ENCODE measurements at regions not wholly inside any gene's neighbourhood (a gene's known extent, or its start where the extent isn't known, plus 50 kb on each side); places are given as distances from the start of the nearest gene placed in this dataset.

DNA sequence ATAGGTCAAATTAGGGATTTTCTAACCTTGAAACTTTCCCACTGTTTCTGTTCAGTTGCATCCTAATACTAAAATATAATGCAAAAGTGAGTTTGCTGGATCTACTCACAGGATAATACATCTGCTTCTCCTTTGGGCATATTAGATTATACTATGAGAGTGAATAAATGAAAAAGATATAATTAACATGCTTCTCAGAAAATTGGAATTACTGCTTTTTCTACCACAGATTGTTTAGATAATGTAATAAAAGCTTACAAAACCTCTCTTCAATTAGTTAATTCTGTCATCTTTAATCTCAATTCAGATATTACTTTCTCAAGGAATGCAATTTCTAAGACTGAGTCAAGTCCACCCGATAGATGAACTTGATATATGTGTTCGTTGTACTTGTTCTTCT lies 1077.2 kb upstream of the CDH2 start:
- Histone ChIP-seq H3K27me3 (ENCODE audit: control insufficient read depth, insufficient read depth, low read length) (no peaks in the 10 kb centered on the region), H3K4me3 (ENCODE audit: low read length) (no peak overlapping the region), H3K9me3 (replicated peaks; ENCODE audit: control insufficient read depth, low read depth, low read length) (no peaks in the 10 kb centered on the region), H3K27ac (ENCODE audit: low read length) (no peak overlapping the region), H3K4me1 (ENCODE audit: control insufficient read depth, insufficient read depth, low read length) (no peaks in the 10 kb centered on the region), H3K36me3 (ENCODE audit: control insufficient read depth, insufficient read depth, low read length) (no peaks in the 10 kb centered on the region)
- no peak for DNase-seq
- no CpG with 5 or more reads among the region's 2 CpGs for WGBS (ENCODE audit: insufficient coverage)

DNA sequence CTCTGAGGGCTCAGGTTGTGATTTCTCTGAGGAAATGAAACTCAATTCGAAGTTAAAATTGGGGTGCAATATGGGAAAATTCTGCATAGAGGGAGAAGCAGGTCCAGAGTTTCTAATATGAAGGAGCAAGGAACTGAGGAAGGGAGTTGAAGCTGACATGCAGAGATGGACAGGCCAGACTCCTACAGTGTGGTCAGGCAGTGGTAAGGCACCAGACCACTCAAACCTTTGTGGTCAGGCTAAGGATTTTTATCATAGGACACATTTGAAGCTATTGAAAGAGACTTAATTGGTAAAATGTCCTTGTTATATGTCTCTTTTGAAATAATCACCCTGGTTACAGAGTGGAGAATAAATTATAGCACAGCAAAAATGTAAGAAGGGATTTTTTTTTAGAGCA lies 1074.8 kb upstream of the CDH2 start:
- Histone ChIP-seq H3K4me3 (ENCODE audit: low read length) (no peak overlapping the region), H3K9me3 (replicated peaks; ENCODE audit: control insufficient read depth, low read depth, low read length) (no peaks in the 10 kb centered on the region), H3K27me3 (ENCODE audit: control insufficient read depth, insufficient read depth, low read length) (no peaks in the 10 kb centered on the region), H3K4me1 (ENCODE audit: control insufficient read depth, insufficient read depth, low read length) (no peaks in the 10 kb centered on the region), H3K27ac (ENCODE audit: low read length) (no peak overlapping the region), H3K36me3 (ENCODE audit: control insufficient read depth, insufficient read depth, low read length) (no peaks in the 10 kb centered on the region)
- no peak for DNase-seq
- WGBS (ENCODE audit: insufficient coverage), result 60% methylated on average over 1 of the region's 1 CpG

DNA sequence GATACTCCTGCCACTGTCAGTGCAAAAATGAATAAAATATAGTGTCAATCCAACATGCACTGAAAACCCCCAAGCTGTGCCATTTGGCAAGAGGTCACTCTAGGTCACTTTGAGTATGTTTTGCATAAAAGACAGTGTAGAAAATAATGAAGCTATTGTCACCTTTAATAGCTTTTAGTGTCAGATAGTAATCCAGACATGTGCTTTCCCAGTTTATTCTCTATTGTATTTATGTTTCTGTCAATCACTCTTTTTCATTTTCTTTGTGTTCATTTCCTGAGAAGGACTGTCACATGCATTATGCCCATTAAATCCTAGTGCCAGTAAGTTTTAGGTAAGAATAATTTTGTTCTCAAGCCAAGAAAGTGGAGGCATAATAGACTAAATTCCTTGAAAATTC lies 1073.9 kb upstream of the CDH2 start:
- Histone ChIP-seq H3K27me3 (ENCODE audit: control insufficient read depth, insufficient read depth, low read length) (no peaks in the 10 kb centered on the region), H3K9me3 (replicated peaks; ENCODE audit: control insufficient read depth, low read depth, low read length) (no peaks in the 10 kb centered on the region), H3K4me3 (ENCODE audit: low read length) (no peak overlapping the region), H3K4me1 (ENCODE audit: control insufficient read depth, insufficient read depth, low read length) (no peaks in the 10 kb centered on the region), H3K36me3 (ENCODE audit: control insufficient read depth, insufficient read depth, low read length) (no peaks in the 10 kb centered on the region), H3K27ac (ENCODE audit: low read length) (no peak overlapping the region)
- no peak for DNase-seq

DNA sequence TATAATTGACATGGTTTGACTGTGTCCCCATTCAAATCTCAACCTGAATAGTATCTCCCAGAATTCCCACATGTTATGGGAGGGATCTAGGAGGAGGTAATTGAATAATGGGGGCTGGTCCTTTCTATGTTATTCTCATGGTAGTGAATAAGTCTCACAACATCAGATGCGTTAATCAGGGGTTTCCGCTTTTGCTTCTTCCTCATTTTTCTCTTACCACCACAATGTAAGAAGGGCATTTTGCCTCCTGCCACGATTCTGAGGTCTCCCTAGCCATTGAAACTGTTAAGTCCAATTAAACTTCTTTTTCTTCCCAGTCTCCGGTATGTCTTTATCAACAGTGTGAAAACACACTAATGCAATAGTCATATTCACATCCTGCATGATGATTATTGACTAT lies 1073.3 kb upstream of the CDH2 start:
- H3K4me3 ChIP-seq (ENCODE audit: low read length), result no peak overlapping the region
- no peaks in the 10 kb centered on the region for H3K4me1 ChIP-seq (ENCODE audit: control insufficient read depth, insufficient read depth, low read length)
- no peaks in the 10 kb centered on the region for H3K36me3 ChIP-seq (ENCODE audit: control insufficient read depth, insufficient read depth, low read length)
- H3K9me3 ChIP-seq (replicated peaks; ENCODE audit: control insufficient read depth, low read depth, low read length), result no peaks in the 10 kb centered on the region
- no peak overlapping the region for H3K27ac ChIP-seq (ENCODE audit: low read length)
- 60% methylated on average over 1 of the region's 4 CpGs for WGBS (ENCODE audit: insufficient coverage)
- no peak for DNase-seq
- no peaks in the 10 kb centered on the region for H3K27me3 ChIP-seq (ENCODE audit: control insufficient read depth, insufficient read depth, low read length)

DNA sequence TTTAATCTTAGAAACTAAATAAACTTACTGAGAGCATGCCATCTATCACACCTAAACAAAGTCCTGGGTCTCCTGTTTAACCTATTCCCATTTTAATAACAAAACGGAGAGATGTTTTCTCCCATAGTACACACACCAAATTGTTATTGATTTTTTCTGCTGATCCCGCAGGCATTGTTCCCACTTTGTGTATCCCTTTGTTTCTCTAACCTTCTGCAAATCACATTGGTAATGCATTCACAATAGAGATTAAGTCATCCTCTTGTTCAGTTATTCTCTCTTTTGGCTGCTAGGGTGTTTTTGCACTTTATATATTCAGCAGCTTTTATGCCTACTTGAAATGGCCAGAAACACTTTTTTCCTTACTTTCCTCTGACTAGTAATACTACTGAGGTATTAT lies 1071.9 kb upstream of the CDH2 start:
- 80% methylated on average over 1 of the region's 2 CpGs for WGBS (ENCODE audit: insufficient coverage)
- no peaks in the 10 kb centered on the region for H3K27me3 ChIP-seq (ENCODE audit: control insufficient read depth, insufficient read depth, low read length)
- H3K9me3 ChIP-seq (replicated peaks; ENCODE audit: control insufficient read depth, low read depth, low read length), result no peaks in the 10 kb centered on the region
- DNase-seq, result no peak
- H3K36me3 ChIP-seq (ENCODE audit: control insufficient read depth, insufficient read depth, low read length), result no peaks in the 10 kb centered on the region
- H3K4me1 ChIP-seq (ENCODE audit: control insufficient read depth, insufficient read depth, low read length), result no peaks in the 10 kb centered on the region
- no peak overlapping the region for H3K27ac ChIP-seq (ENCODE audit: low read length)
- no peak overlapping the region for H3K4me3 ChIP-seq (ENCODE audit: low read length)

DNA sequence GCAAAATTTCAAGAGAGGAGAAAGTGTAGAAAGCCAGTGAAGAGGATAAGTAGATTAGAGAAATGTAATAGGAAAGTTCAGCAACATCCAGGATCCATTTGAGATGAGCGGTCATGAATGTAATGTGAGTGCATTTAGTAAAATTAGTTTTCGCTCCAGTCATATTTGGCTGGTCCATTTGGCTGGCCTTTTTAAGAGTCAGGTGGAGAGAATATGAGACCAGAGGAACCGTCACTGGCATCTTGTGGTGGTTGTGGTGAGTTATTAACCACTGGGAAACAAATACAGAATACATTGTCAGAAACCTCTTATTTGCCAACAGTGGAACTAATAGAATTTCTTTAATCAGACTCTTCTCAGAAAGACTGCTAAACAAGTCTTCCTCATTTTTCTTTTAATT lies 1064.3 kb upstream of the CDH2 start:
- no peaks in the 10 kb centered on the region for H3K9me3 ChIP-seq (replicated peaks; ENCODE audit: control insufficient read depth, low read depth, low read length)
- DNase-seq, result no peak
- H3K27ac ChIP-seq (ENCODE audit: low read length), result no peak overlapping the region
- H3K36me3 ChIP-seq (ENCODE audit: control insufficient read depth, insufficient read depth, low read length), result no peaks in the 10 kb centered on the region
- H3K4me3 ChIP-seq (ENCODE audit: low read length), result no peak overlapping the region
- no peaks in the 10 kb centered on the region for H3K4me1 ChIP-seq (ENCODE audit: control insufficient read depth, insufficient read depth, low read length)
- WGBS (ENCODE audit: insufficient coverage), result no CpG with 5 or more reads among the region's 3 CpGs
- no peaks in the 10 kb centered on the region for H3K27me3 ChIP-seq (ENCODE audit: control insufficient read depth, insufficient read depth, low read length)

DNA sequence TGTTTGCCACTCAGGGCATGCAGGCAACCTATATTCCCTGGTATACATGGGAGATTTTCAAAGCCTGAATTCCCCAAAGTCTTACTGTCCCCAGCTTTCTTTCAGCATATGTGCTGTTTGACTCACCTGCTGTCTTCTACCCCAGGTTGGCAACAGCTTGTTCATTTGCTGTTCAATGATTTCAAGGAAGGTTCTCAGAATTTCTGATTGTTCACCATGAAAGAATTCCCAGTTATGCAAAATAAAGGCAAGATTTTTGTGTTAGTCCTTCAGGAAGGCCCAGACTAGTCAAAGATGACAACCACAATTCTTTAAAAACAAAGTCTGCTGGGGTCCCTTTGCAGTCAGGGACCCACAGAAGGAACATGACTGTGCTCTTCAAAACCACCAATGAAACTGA lies 1057.8 kb upstream of the CDH2 start:
- H3K27me3 ChIP-seq (ENCODE audit: control insufficient read depth, insufficient read depth, low read length), result no peaks in the 10 kb centered on the region
- no peak overlapping the region for H3K4me3 ChIP-seq (ENCODE audit: low read length)
- H3K9me3 ChIP-seq (replicated peaks; ENCODE audit: control insufficient read depth, low read depth, low read length), result no peaks in the 10 kb centered on the region
- H3K27ac ChIP-seq (ENCODE audit: low read length), result no peak overlapping the region
- H3K4me1 ChIP-seq (ENCODE audit: control insufficient read depth, insufficient read depth, low read length), result no peaks in the 10 kb centered on the region
- H3K36me3 ChIP-seq (ENCODE audit: control insufficient read depth, insufficient read depth, low read length), result no peaks in the 10 kb centered on the region
- DNase-seq, result no peak

DNA sequence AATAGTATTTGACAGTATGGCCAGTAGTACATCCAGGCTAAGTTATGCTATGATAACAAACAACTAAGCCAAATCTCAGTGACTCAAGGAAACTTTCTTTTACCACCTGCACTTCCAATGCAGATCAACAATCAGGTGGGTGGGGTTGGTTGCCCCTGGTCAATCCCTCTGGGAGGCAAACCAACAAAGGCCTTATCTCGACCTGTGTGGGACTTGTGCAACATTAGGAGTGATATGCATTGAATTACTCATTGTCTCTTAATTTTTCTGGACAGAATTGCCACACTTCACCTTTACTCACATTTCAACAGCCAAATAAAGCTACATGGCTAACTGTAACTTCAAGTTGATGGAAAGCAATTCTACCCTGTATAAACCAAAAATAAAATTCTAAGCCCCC lies 1049.3 kb upstream of the CDH2 start:
- Histone ChIP-seq H3K27ac (ENCODE audit: low read length) (no peak overlapping the region), H3K9me3 (replicated peaks; ENCODE audit: control insufficient read depth, low read depth, low read length) (no peaks in the 10 kb centered on the region), H3K36me3 (ENCODE audit: control insufficient read depth, insufficient read depth, low read length) (no peaks in the 10 kb centered on the region), H3K4me3 (ENCODE audit: low read length) (no peak overlapping the region), H3K27me3 (ENCODE audit: control insufficient read depth, insufficient read depth, low read length) (no peaks in the 10 kb centered on the region), H3K4me1 (ENCODE audit: control insufficient read depth, insufficient read depth, low read length) (no peaks in the 10 kb centered on the region)
- no CpG with 5 or more reads among the region's 1 CpG for WGBS (ENCODE audit: insufficient coverage)
- DNase-seq, result no peak

DNA sequence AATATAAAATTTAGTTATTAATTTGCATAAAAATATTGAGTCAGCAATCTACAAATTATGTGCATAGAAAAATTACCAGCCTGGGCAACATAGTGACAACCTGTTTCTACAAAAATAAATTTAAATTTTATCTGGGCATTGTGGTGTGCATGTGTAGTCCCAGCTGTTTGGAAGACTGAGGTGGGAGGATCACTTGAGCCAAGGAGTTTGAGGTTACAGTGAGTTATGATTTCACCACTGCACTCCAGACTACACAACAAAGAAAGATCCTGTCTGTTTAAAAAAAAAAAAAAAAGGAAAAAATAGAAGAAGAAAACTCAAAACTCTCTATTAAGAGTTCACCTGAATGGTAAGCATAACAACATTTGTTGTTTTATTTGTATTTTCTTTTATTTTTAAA lies 1048.4 kb upstream of the CDH2 start:
- Histone ChIP-seq H3K36me3 (ENCODE audit: control insufficient read depth, insufficient read depth, low read length) (no peaks in the 10 kb centered on the region), H3K27me3 (ENCODE audit: control insufficient read depth, insufficient read depth, low read length) (no peaks in the 10 kb centered on the region), H3K27ac (ENCODE audit: low read length) (no peak overlapping the region), H3K4me1 (ENCODE audit: control insufficient read depth, insufficient read depth, low read length) (no peaks in the 10 kb centered on the region), H3K9me3 (replicated peaks; ENCODE audit: control insufficient read depth, low read depth, low read length) (no peaks in the 10 kb centered on the region), H3K4me3 (ENCODE audit: low read length) (no peak overlapping the region)
- DNase-seq, result no peak

DNA sequence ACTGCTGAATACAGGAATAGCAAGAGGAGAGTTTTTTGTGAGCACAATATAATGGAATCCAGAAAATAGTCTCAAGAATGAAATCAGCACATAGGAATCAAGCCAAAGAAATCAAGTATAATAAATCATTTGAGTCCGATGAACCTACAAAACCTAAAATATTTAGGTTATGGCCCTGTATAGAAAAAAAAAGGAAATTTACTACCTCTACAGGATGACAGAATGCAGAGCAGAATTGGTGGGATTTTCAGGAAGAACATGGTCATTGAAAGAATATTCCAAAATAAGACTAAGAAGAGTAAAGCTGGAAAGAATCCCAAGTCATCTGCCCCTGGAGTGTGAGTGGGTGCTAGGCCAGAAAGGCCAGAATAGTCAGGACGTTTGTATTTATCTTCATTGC lies 1041.2 kb upstream of the CDH2 start:
- DNase-seq, result peak; percentile 1
- Histone ChIP-seq H3K27me3 (ENCODE audit: control insufficient read depth, insufficient read depth, low read length) (no peaks in the 10 kb centered on the region), H3K4me3 (ENCODE audit: low read length) (no peak overlapping the region), H3K36me3 (ENCODE audit: control insufficient read depth, insufficient read depth, low read length) (no peaks in the 10 kb centered on the region), H3K9me3 (replicated peaks; ENCODE audit: control insufficient read depth, low read depth, low read length) (no peaks in the 10 kb centered on the region), H3K4me1 (ENCODE audit: control insufficient read depth, insufficient read depth, low read length) (no peaks in the 10 kb centered on the region), H3K27ac (ENCODE audit: low read length) (no peak overlapping the region)
- WGBS (ENCODE audit: insufficient coverage), result no CpG with 5 or more reads among the region's 2 CpGs

DNA sequence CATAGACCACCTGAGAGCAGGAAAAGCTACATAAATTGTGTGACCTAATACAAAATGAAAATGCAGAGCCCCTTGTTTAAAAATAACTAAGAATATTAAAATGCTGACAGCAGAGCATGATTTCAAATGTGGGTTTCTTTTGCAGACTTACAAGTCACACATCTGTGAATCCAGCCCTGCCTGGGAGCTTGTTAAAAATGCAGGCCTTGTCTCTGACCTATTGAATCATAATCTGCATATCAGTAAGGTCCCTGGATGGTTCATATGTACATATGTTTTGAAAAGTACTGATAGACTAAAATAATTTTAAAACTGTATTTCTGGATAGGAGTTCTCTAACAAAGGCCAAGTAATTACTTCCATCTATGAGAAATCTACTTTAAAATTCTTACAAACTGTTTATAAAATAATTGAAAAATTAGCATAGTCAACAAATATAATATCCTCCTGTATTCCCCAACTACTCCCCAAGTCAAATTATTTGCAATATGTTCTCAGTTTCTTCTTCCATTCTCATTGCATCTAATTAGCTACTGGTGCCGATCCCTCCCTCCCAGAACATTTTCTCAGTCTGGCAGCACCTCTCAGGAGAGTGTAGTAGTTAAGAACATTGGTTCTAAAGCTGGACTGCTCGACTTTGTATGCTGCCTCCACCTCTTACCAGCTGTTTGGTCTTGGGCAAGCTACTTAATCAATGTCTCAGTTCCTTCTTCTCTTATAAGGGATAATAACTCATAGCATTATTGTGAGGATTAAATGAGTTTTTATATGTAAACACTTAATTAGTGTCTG lies 1040.4 kb upstream of the CDH2 start:
- no peaks in the 10 kb centered on the region for H3K27me3 ChIP-seq (ENCODE audit: control insufficient read depth, insufficient read depth, low read length)
- H3K27ac ChIP-seq (ENCODE audit: low read length), result no peak overlapping the region
- no peaks in the 10 kb centered on the region for H3K36me3 ChIP-seq (ENCODE audit: control insufficient read depth, insufficient read depth, low read length)
- H3K9me3 ChIP-seq (replicated peaks; ENCODE audit: control insufficient read depth, low read depth, low read length), result no peaks in the 10 kb centered on the region
- no peaks in the 10 kb centered on the region for H3K4me1 ChIP-seq (ENCODE audit: control insufficient read depth, insufficient read depth, low read length)
- H3K4me3 ChIP-seq (ENCODE audit: low read length), result no peak overlapping the region
- no peak for DNase-seq
- no CpG with 5 or more reads among the region's 2 CpGs for WGBS (ENCODE audit: insufficient coverage)

Measured in muscle of leg (tissue), 3 donors.